AG10803 (cell line): ENCODE measurements at regions not wholly inside any gene's neighbourhood (a gene's known extent, or its start where the extent isn't known, plus 50 kb on each side); places are given as distances from the start of the nearest gene placed in this dataset.

ENCODE experiments used
- DNase-seq: peaks from one replicate; pipeline ENCODE4 v3.0.0; 2010; ENCODE audit warnings: low read depth
- H3K4me3 ChIP-seq: 2 replicates; pipeline ENCODE4 v1.5.1; 2011; ENCODE audit warnings: mild to moderate bottlenecking, low read length, control low read depth
- TF ChIP-seq, protein P1 (sequence below): conservative IDR thresholded peaks from 2 replicates; pipeline ENCODE4 v1.5.1; 2011; ENCODE audit warnings: mild to moderate bottlenecking, low read length, control low read depth, inconsistent platforms

DNA sequence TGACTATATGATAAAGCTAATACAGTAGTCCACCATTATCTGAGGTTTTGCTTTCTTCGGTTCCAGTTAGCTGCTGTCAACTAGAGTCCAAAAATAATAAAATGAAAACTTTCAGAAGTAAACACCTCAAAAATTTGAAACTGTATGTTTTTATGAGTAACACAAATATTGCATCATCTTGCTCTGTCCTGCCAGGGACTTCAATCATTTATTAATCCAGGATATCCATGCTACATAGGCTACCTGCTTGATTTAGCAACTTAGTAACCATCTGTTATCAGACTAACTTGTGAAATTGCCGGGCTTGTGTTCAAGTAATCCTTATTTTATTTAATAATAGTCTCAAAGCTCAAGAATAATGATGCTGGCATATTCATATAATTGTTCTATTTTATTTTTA lies 1537.8 kb upstream of the PABPC4L start:
- no peak overlapping the region for H3K4me3 ChIP-seq
- no peak for DNase-seq
- TF ChIP-seq, protein P1, sequence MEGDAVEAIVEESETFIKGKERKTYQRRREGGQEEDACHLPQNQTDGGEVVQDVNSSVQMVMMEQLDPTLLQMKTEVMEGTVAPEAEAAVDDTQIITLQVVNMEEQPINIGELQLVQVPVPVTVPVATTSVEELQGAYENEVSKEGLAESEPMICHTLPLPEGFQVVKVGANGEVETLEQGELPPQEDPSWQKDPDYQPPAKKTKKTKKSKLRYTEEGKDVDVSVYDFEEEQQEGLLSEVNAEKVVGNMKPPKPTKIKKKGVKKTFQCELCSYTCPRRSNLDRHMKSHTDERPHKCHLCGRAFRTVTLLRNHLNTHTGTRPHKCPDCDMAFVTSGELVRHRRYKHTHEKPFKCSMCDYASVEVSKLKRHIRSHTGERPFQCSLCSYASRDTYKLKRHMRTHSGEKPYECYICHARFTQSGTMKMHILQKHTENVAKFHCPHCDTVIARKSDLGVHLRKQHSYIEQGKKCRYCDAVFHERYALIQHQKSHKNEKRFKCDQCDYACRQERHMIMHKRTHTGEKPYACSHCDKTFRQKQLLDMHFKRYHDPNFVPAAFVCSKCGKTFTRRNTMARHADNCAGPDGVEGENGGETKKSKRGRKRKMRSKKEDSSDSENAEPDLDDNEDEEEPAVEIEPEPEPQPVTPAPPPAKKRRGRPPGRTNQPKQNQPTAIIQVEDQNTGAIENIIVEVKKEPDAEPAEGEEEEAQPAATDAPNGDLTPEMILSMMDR = no peak

- H3K4me3 ChIP-seq = no peak overlapping the region
- no peak for DNase-seq
- TF ChIP-seq, protein P1 = no peak
Observed at GRCh38 chr4:135735512-135735911, 1533.9 kb upstream of the PABPC4L start.

DNA sequence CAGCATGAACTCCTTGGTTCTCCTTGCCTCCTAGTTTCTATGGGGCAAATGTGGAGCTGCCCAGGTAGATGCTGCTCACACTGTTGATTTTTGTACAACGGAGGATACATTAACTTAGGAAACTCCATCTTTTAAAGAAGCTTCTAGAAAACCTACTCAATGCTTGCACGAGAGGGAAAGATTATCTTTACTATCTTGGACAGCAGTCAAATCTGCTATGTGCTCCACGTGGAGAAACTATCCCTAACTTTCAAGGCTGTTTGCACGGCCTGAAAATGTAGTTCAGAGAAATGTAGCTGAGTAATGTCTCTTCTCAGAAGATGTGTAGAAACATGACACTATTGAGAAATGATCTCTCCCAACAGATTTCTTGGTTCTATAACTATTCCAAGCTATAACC lies 1530.9 kb upstream of the PABPC4L start:
- no peak for DNase-seq
- H3K4me3 ChIP-seq = no peak overlapping the region
- TF ChIP-seq, protein P1 = no peak

DNA sequence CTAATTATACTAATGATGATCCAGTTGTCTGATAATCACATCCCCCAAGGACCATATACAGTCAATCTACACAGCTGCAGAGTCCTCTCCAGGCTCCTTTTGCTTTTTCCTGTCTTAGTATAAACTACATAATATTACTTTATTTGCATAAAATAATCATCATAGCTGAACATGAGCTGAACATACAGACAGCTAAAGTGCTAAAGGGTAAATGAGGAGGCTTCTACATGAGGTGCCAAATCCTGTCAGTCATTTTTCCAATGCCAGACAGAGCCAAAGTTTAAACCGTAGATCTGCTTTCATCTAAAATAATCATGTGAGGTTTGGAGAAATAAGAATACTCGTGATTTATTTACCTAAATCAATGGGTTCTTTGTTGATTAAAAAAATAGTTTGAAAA lies 1530.1 kb upstream of the PABPC4L start:
- no peak for DNase-seq
- H3K4me3 ChIP-seq = no peak overlapping the region
- TF ChIP-seq, protein P1 = no peak

- TF ChIP-seq, protein P1 = no peak
- no peak for DNase-seq
Observed at GRCh38 chr4:135724421-135724820, 1522.8 kb upstream of the PABPC4L start.

DNA sequence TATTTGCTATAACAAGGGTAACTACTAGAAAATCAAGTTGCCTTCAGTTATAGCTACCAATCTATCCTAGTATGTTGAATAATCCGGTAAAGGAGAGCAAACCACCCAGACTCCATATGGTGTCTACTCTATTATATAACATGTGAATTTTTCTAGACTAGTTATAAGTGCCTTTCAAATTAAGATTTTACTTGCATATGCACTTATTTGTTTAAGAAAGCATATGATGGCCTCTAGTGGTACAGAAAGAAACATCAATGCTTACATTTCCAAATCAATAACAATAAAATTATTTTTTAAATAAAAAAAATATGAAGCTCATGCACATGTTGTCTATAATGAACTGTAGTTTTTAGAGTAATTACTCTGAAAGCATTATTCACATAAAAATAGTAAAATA lies 1516.4 kb upstream of the PABPC4L start:
- no peak for DNase-seq
- H3K4me3 ChIP-seq = no peak overlapping the region
- TF ChIP-seq, protein P1 = no peak

More at GRCh38 chr4:135724421-135724820, 1522.8 kb upstream of the PABPC4L start:
- no peak overlapping the region for H3K4me3 ChIP-seq

DNA sequence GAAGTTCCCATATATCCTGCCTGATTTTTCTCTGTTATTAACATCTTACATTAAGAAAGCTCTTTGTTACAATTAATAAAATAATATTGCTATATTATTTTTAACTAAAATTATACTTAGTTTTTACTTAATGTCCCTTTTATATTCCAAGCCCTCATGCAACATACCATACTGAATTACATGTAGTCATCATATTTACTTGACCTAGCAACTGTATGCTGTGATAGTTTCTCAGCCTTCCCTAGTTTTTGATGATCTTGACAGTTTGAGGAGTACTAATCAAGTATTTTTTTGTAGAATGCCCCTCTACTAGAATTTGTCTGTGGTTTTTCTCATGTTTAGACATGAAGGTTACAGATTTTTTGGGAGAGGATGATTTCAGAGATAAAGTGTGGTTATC lies 1503.8 kb upstream of the PABPC4L start:
- TF ChIP-seq, protein P1 = no peak
- DNase-seq = no peak
- H3K4me3 ChIP-seq = no peak overlapping the region
